ENCODE measurements at regions not wholly inside any gene's neighbourhood (a gene's known extent, or its start where the extent isn't known, plus 50 kb on each side); places are given as distances from the start of the nearest gene placed in this dataset.
"Not testable (repeated sequence)": the region's sequence is repeated elsewhere in the genome, so short reads cannot be mapped to it uniquely, and the experiment has no call there.

GRCh38 chr13:34381228-34381627 is 560.8 kb upstream of the NBEA start:
- no peak overlapping the region for H3K27ac ChIP-seq (ENCODE audit: low read depth, low read length)

GRCh38 chr13:34383728-34384127 is 558.3 kb upstream of the NBEA start:
- no peak overlapping the region for H3K4me3 ChIP-seq (replicated peaks in 1 of 2; ENCODE audit: low read depth in 1 of 2, low read length in 2 of 2)
- CTCF ChIA-PET = no interaction called here
- POLR2A ChIA-PET = no interaction called here
- RAD21 ChIA-PET (ENCODE audit: low non-redundant PET in 1 of 2, low total read pairs in 2 of 2, uncharacterized antibody in 2 of 2, unreplicated experiment in 2 of 2) = no interaction called here
- H4K20me1 ChIP-seq (ENCODE audit: insufficient read depth) = no peaks in the 10 kb centered on the region
- ATAC-seq (no peak), DNase-seq (ENCODE audit: low read depth, low spot score) (no peak)
- no peaks in the 10 kb centered on the region for H3K9me2 ChIP-seq (ENCODE audit: insufficient read depth)
- no peak overlapping the region for H3K9ac ChIP-seq (ENCODE audit: low read length)
- no peaks in the 10 kb centered on the region for H3K9me3 ChIP-seq (ENCODE audit: control insufficient read depth in 1 of 2, insufficient read depth in 1 of 2, low read depth in 1 of 2, low read length in 2 of 2)
- no peak overlapping the region for H3K27ac ChIP-seq (ENCODE audit: low read depth, low read length)
- TF ChIP-seq JUND (IDR thresholded peaks at IDR 0.05) (no peak), SP1 (IDR thresholded peaks at IDR 0.05; ENCODE audit: low read depth) (no peak), RAD21 (IDR thresholded peaks at IDR 0.05; ENCODE audit: low read depth) (no peak), ZNF274 (IDR thresholded peaks at IDR 0.05; ENCODE audit: low read depth, low read length) (no peak), TCF7L2 (IDR thresholded peaks at IDR 0.05; ENCODE audit: borderline replicate concordance, extremely low read depth, insufficient read depth, insufficient read length) (no peak), ZFX (IDR thresholded peaks at IDR 0.05) (no peak), POLR2AphosphoS5 (IDR thresholded peaks at IDR 0.05; ENCODE audit: low read depth, low read length) (no peak)
- TF ChIP-seq, protein P1, sequence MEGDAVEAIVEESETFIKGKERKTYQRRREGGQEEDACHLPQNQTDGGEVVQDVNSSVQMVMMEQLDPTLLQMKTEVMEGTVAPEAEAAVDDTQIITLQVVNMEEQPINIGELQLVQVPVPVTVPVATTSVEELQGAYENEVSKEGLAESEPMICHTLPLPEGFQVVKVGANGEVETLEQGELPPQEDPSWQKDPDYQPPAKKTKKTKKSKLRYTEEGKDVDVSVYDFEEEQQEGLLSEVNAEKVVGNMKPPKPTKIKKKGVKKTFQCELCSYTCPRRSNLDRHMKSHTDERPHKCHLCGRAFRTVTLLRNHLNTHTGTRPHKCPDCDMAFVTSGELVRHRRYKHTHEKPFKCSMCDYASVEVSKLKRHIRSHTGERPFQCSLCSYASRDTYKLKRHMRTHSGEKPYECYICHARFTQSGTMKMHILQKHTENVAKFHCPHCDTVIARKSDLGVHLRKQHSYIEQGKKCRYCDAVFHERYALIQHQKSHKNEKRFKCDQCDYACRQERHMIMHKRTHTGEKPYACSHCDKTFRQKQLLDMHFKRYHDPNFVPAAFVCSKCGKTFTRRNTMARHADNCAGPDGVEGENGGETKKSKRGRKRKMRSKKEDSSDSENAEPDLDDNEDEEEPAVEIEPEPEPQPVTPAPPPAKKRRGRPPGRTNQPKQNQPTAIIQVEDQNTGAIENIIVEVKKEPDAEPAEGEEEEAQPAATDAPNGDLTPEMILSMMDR (IDR thresholded peaks at IDR 0.05 in 2 of 3, conservative IDR thresholded peaks at IDR 0.05 in 1 of 3; ENCODE audit: borderline replicate concordance in 1 of 3, insufficient read depth in 1 of 3, low read depth in 2 of 3, low read length in 2 of 3) = no peak
- TF ChIP-seq, protein P2, sequence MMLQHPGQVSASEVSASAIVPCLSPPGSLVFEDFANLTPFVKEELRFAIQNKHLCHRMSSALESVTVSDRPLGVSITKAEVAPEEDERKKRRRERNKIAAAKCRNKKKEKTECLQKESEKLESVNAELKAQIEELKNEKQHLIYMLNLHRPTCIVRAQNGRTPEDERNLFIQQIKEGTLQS (IDR thresholded peaks at IDR 0.05) = no peak
- intact Hi-C loops (cut with micrococcal nuclease) = no loop called here
- no TSS peak for BruUV-seq (replicated peaks)
- no peaks in the 10 kb centered on the region for H3K27me3 ChIP-seq (ENCODE audit: insufficient read depth, low read length)
- H2AFZ ChIP-seq (ENCODE audit: low read depth, low read length, poor library complexity, severe bottlenecking) = no peak overlapping the region
- H3K36me3 ChIP-seq (ENCODE audit: control insufficient read depth in 1 of 2, insufficient read depth in 2 of 2, low read length in 2 of 2) = no peaks in the 10 kb centered on the region
- no peaks in the 10 kb centered on the region for H3K4me1 ChIP-seq (ENCODE audit: control insufficient read depth in 1 of 2, insufficient read depth in 2 of 2, low read length in 2 of 2)
- H3K79me2 ChIP-seq (ENCODE audit: insufficient read depth, low read length) = no peaks in the 10 kb centered on the region
- H3K4me2 ChIP-seq (ENCODE audit: low read length) = no peak overlapping the region

More at GRCh38 chr13:34381228-34381627, 560.8 kb upstream of the NBEA start:
- ChIA-PET CTCF (no interaction called here), RAD21 (ENCODE audit: low non-redundant PET in 1 of 2, low total read pairs in 2 of 2, uncharacterized antibody in 2 of 2, unreplicated experiment in 2 of 2) (no interaction called here), POLR2A (no interaction called here)
- TF ChIP-seq EGR1 (IDR thresholded peaks at IDR 0.05; ENCODE audit: low read depth) = no peak
- no peak for TF ChIP-seq RAD21 (IDR thresholded peaks at IDR 0.05; ENCODE audit: low read depth)
- no peak overlapping the region for H3K4me2 ChIP-seq (ENCODE audit: low read length)
- no peaks in the 10 kb centered on the region for H3K9me3 ChIP-seq (ENCODE audit: control insufficient read depth in 1 of 2, insufficient read depth in 1 of 2, low read depth in 1 of 2, low read length in 2 of 2)
- H3K4me1 ChIP-seq (ENCODE audit: control insufficient read depth in 1 of 2, insufficient read depth in 2 of 2, low read length in 2 of 2) = no peaks in the 10 kb centered on the region
- no peak for ATAC-seq
- BruUV-seq (replicated peaks) = no TSS peak
- DNase-seq (ENCODE audit: low read depth, low spot score) = no peak
- no peaks in the 10 kb centered on the region for H3K36me3 ChIP-seq (ENCODE audit: control insufficient read depth in 1 of 2, insufficient read depth in 2 of 2, low read length in 2 of 2)
- no peak overlapping the region for H3K9ac ChIP-seq (ENCODE audit: low read length)
- H3K9me2 ChIP-seq (ENCODE audit: insufficient read depth) = no peaks in the 10 kb centered on the region
- H3K4me3 ChIP-seq (replicated peaks in 1 of 2; ENCODE audit: low read depth in 1 of 2, low read length in 2 of 2) = no peak overlapping the region
- intact Hi-C loops (cut with micrococcal nuclease) = no loop called here
- no peak overlapping the region for H2AFZ ChIP-seq (ENCODE audit: low read depth, low read length, poor library complexity, severe bottlenecking)
- H4K20me1 ChIP-seq (ENCODE audit: insufficient read depth) = no peaks in the 10 kb centered on the region
- no peaks in the 10 kb centered on the region for H3K79me2 ChIP-seq (ENCODE audit: insufficient read depth, low read length)
- H3K27me3 ChIP-seq (ENCODE audit: insufficient read depth, low read length) = no peaks in the 10 kb centered on the region

DNA sequence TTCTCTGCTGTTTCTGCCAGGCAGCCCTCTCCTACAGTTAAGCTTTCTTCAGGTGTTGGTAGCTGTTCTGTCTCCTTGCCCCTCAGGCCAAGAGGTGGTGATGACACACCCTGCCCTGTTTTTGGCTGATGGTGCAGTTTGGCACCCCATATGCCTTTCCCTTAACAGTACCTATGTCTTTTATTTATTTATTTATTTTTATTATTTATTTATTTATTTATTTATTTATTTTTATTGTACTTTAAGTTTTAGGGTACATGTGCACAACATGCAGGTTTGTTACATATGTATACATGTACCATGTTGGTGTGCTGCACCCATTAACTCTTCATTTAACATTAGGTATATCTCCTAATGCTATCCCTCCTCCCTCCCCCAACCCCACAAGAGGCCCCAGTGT is 555.8 kb upstream of the NBEA start:
- intact Hi-C loops (cut with micrococcal nuclease); H3K9ac ChIP-seq (ENCODE audit: low read length); H3K4me2 ChIP-seq (ENCODE audit: low read length); CTCF ChIA-PET; H3K79me2 ChIP-seq (ENCODE audit: insufficient read depth, low read length); H2AFZ ChIP-seq (ENCODE audit: low read depth, low read length, poor library complexity, severe bottlenecking); H3K27ac ChIP-seq (ENCODE audit: low read depth, low read length); H3K27me3 ChIP-seq (ENCODE audit: insufficient read depth, low read length); H3K9me3 ChIP-seq (ENCODE audit: control insufficient read depth in 1 of 2, insufficient read depth in 1 of 2, low read depth in 1 of 2, low read length in 2 of 2); POLR2A ChIA-PET; H3K4me3 ChIP-seq (replicated peaks in 1 of 2; ENCODE audit: low read depth in 1 of 2, low read length in 2 of 2); H3K9me2 ChIP-seq (ENCODE audit: insufficient read depth); ATAC-seq; H3K4me1 ChIP-seq (ENCODE audit: control insufficient read depth in 1 of 2, insufficient read depth in 2 of 2, low read length in 2 of 2); DNase-seq (ENCODE audit: low read depth, low spot score); H3K36me3 ChIP-seq (ENCODE audit: control insufficient read depth in 1 of 2, insufficient read depth in 2 of 2, low read length in 2 of 2); H4K20me1 ChIP-seq (ENCODE audit: insufficient read depth); RAD21 ChIA-PET (ENCODE audit: low non-redundant PET in 1 of 2, low total read pairs in 2 of 2, uncharacterized antibody in 2 of 2, unreplicated experiment in 2 of 2); BruUV-seq (replicated peaks): not testable (repeated sequence)
